ENCODE measurements at regions not wholly inside any gene's neighbourhood (a gene's known extent, or its start where the extent isn't known, plus 50 kb on each side); places are given as distances from the start of the nearest gene placed in this dataset.

- Histone ChIP-seq H3K4me3 (no peak overlapping the region), H3K36me3 (no peaks in the 10 kb centered on the region), H3K27ac (no peak overlapping the region), H3K27me3 (no peaks in the 10 kb centered on the region), H3K9me3 (no peaks in the 10 kb centered on the region), H3K4me1 (no peaks in the 10 kb centered on the region)
- no peak for TF ChIP-seq CTCF (IDR thresholded peaks at IDR 0.05)
- no peak for DNase-seq
- intact Hi-C loops (cut with DNase I): no loop called here
- ATAC-seq: no peak
Observed at GRCh38 chrX:128165884-128166408, 113.7 kb upstream of the ACTRT1 start.

GRCh38 chrX:128156204-128156603, 104.0 kb upstream of the ACTRT1 start:
- DNase-seq (peak in 1 of 4 donors; percentile 4), ATAC-seq (no peak)
- peaks cover 0 to 2% of the 10 kb centered on the region in 2 donors for H3K9me3 ChIP-seq

GRCh38 chrX:128142745-128143144, 90.5 kb upstream of the ACTRT1 start:
- Histone ChIP-seq H3K4me1 (no peaks in the 10 kb centered on the region), H3K36me3 (no peaks in the 10 kb centered on the region), H3K27me3 (no peaks in the 10 kb centered on the region), H3K9me3 (no peaks in the 10 kb centered on the region), H3K27ac (no peak overlapping the region), H3K4me3 (no peak overlapping the region)
- no peak for ATAC-seq
- intact Hi-C loops (cut with DNase I): no loop called here
- DNase-seq: no peak
- TF ChIP-seq CTCF (IDR thresholded peaks at IDR 0.05): no peak

More at GRCh38 chrX:128156204-128156603, 104.0 kb upstream of the ACTRT1 start:
- intact Hi-C loops (cut with DNase I): no loop called here
- H3K27me3 ChIP-seq: no peaks in the 10 kb centered on the region
- H3K4me1 ChIP-seq: no peaks in the 10 kb centered on the region
- no peak overlapping the region for H3K4me3 ChIP-seq
- no peak for TF ChIP-seq CTCF (IDR thresholded peaks at IDR 0.05)
- no peaks in the 10 kb centered on the region for H3K36me3 ChIP-seq
- H3K27ac ChIP-seq: no peak overlapping the region

- TF ChIP-seq CTCF (IDR thresholded peaks at IDR 0.05): no peak
- no peaks in the 10 kb centered on the region for H3K36me3 ChIP-seq
- H3K27me3 ChIP-seq: no peaks in the 10 kb centered on the region
- no peaks in the 10 kb centered on the region for H3K9me3 ChIP-seq
- H3K27ac ChIP-seq: no peak overlapping the region
- DNase-seq: peak in 1 of 4 donors; percentile 1
- ATAC-seq: peak; percentile 49
- intact Hi-C loops (cut with DNase I): no loop called here
- no peaks in the 10 kb centered on the region for H3K4me1 ChIP-seq
- H3K4me3 ChIP-seq: no peak overlapping the region
Observed at GRCh38 chrX:128106630-128107029, 54.4 kb upstream of the ACTRT1 start.

- ATAC-seq (no peak), DNase-seq (no peak)
- H3K4me1 ChIP-seq: no peaks in the 10 kb centered on the region
- intact Hi-C loops (cut with DNase I): no loop called here
- H3K9me3 ChIP-seq: no peaks in the 10 kb centered on the region
- H3K36me3 ChIP-seq: no peaks in the 10 kb centered on the region
- H3K4me3 ChIP-seq: no peak overlapping the region
- no peak for TF ChIP-seq CTCF (IDR thresholded peaks at IDR 0.05)
- H3K27ac ChIP-seq: no peak overlapping the region
- H3K27me3 ChIP-seq: no peaks in the 10 kb centered on the region
Observed at GRCh38 chrX:128105659-128106058, 53.5 kb upstream of the ACTRT1 start.

Measured in left lung (tissue), 4 donors.